CMK (cell line): ENCODE measurements at regions not wholly inside any gene's neighbourhood (a gene's known extent, or its start where the extent isn't known, plus 50 kb on each side); places are given as distances from the start of the nearest gene placed in this dataset.
"Not testable (repeated sequence)": the region's sequence is repeated elsewhere in the genome, so short reads cannot be mapped to it uniquely, and the experiment has no call there.

ENCODE experiments used
- DNase-seq: peaks from one replicate; pipeline ENCODE4 v3.0.0-alpha.2; 2010; ENCODE audit warnings: low read depth

- no peak for DNase-seq
These were observed 227.2 kb downstream of the LY86 start for GRCh38 chr6:6815732-6816131.

GRCh38 chr6:6816716-6817115 is 228.2 kb downstream of the LY86 start:
- DNase-seq: no peak

GRCh38 chr6:6818078-6818639 is 229.6 kb downstream of the LY86 start:
- no peak for DNase-seq

GRCh38 chr6:6820641-6821238 is 232.2 kb downstream of the LY86 start:
- no peak for DNase-seq

- DNase-seq: no peak
These were observed 233.2 kb downstream of the LY86 start for GRCh38 chr6:6821639-6822261.

- DNase-seq: no peak
These were observed 234.5 kb downstream of the LY86 start for GRCh38 chr6:6823030-6823429.

GRCh38 chr6:6823568-6824224 is 235.2 kb downstream of the LY86 start:
- DNase-seq: no peak

GRCh38 chr6:6824381-6824780 is 235.9 kb downstream of the LY86 start:
- DNase-seq: no peak

GRCh38 chr6:6825193-6825784 is 236.8 kb downstream of the LY86 start:
- DNase-seq: no peak

- DNase-seq: peak; percentile 43
These were observed 237.8 kb downstream of the LY86 start for GRCh38 chr6:6826095-6826901.

GRCh38 chr6:6826961-6827360 is 238.4 kb downstream of the LY86 start:
- no peak for DNase-seq

GRCh38 chr6:6829872-6830685 is 241.6 kb downstream of the LY86 start:
- no peak for DNase-seq

GRCh38 chr6:6830686-6831063 is 242.2 kb downstream of the LY86 start:
- not testable (repeated sequence) for DNase-seq

GRCh38 chr6:6832439-6832838 is 243.9 kb downstream of the LY86 start:
- no peak for DNase-seq

- no peak for DNase-seq
These were observed 246.1 kb downstream of the LY86 start for GRCh38 chr6:6834356-6835222.

GRCh38 chr6:6835223-6835503 is 246.6 kb downstream of the LY86 start:
- no peak for DNase-seq

- no peak for DNase-seq
These were observed 248.3 kb downstream of the LY86 start for GRCh38 chr6:6836609-6837406.

- no peak for DNase-seq
These were observed 249.1 kb downstream of the LY86 start for GRCh38 chr6:6837541-6838080.

GRCh38 chr6:6840831-6841291 is 252.3 kb downstream of the LY86 start:
- no peak for DNase-seq
